GM21786 (cell line): ENCODE measurements at regions not wholly inside any gene's neighbourhood (a gene's known extent, or its start where the extent isn't known, plus 50 kb on each side); places are given as distances from the start of the nearest gene placed in this dataset.
"Not testable (repeated sequence)": the region's sequence is repeated elsewhere in the genome, so short reads cannot be mapped to it uniquely, and the experiment has no call there.

Experiments
- ATAC-seq: cut with Tn5 transposase; IDR thresholded peaks from one replicate; pipeline ENCODE4 v1.9.1; 2021; ENCODE audit not compliant: unreplicated experiment

GRCh38 chr4:27624749-27625148 is 764.1 kb downstream of the STIM2 start:
- ATAC-seq, result no peak

GRCh38 chr4:27628609-27629008 is 768.0 kb downstream of the STIM2 start:
- no peak for ATAC-seq

- ATAC-seq, result no peak
Observed at GRCh38 chr4:27629532-27630225, 769.0 kb downstream of the STIM2 start.

GRCh38 chr4:27635936-27636913 is 775.6 kb downstream of the STIM2 start:
- ATAC-seq, result peak; percentile 94

GRCh38 chr4:27638163-27638915 is 777.7 kb downstream of the STIM2 start:
- ATAC-seq, result no peak

- ATAC-seq, result no peak
Observed at GRCh38 chr4:27643101-27643500, 782.5 kb downstream of the STIM2 start.

GRCh38 chr4:27648416-27648815 is 787.8 kb downstream of the STIM2 start:
- ATAC-seq, result no peak

- no peak for ATAC-seq
Observed at GRCh38 chr4:27662426-27662825, 801.8 kb downstream of the STIM2 start.

- no peak for ATAC-seq
Observed at GRCh38 chr4:27666943-27667342, 806.3 kb downstream of the STIM2 start.

- no peak for ATAC-seq
Observed at GRCh38 chr4:27668001-27668400, 807.4 kb downstream of the STIM2 start.

GRCh38 chr4:27678027-27678426 is 817.4 kb downstream of the STIM2 start:
- no peak for ATAC-seq

- ATAC-seq, result peak; percentile 93
Observed at GRCh38 chr4:27684610-27685011, 824.0 kb downstream of the STIM2 start.

- ATAC-seq, result no peak
Observed at GRCh38 chr4:27685091-27685490, 824.5 kb downstream of the STIM2 start.

- ATAC-seq, result no peak
Observed at GRCh38 chr4:27685947-27686346, 825.3 kb downstream of the STIM2 start.

- peak; percentile 88 for ATAC-seq
Observed at GRCh38 chr4:27692158-27692557, 831.5 kb downstream of the STIM2 start.

GRCh38 chr4:27692868-27693634 is 832.4 kb downstream of the STIM2 start:
- ATAC-seq, result no peak

GRCh38 chr4:27696257-27696656 is 835.6 kb downstream of the STIM2 start:
- not testable (repeated sequence) for ATAC-seq

- no peak for ATAC-seq
Observed at GRCh38 chr4:27701606-27702005, 841.0 kb downstream of the STIM2 start.

- ATAC-seq, result no peak
Observed at GRCh38 chr4:27702730-27703431, 842.2 kb downstream of the STIM2 start.

- ATAC-seq, result no peak
Observed at GRCh38 chr4:27703771-27704170, 843.1 kb downstream of the STIM2 start.
